HG02610 (cell line): ENCODE measurements at regions not wholly inside any gene's neighbourhood (a gene's known extent, or its start where the extent isn't known, plus 50 kb on each side); places are given as distances from the start of the nearest gene placed in this dataset.

Source experiments
- ATAC-seq: cut with Tn5 transposase; IDR thresholded peaks from one replicate; pipeline ENCODE4 v1.9.1; 2021; ENCODE audit warnings: mild to moderate bottlenecking, moderate library complexity; ENCODE audit not compliant: unreplicated experiment

DNA sequence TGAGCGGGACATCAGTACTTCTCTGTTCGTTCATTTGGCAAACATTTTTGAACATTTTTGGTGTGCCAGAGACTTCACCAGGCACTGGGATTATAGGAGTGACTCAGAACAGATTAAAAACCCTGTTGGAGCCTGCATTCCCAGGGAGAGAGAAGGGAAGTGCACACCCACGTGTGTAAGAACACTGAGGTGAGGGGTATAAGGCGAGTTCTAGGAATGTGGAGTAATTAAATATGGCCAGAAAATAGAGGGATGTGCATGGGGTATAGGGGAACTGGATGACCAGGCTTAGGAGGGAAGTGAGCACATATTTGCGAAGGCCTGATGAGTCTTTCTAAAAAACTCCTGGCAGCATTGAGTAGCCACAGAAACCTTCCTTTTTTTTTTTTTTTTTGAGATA is 401.2 kb upstream of the C2CD4B start:
- ATAC-seq = no peak

DNA sequence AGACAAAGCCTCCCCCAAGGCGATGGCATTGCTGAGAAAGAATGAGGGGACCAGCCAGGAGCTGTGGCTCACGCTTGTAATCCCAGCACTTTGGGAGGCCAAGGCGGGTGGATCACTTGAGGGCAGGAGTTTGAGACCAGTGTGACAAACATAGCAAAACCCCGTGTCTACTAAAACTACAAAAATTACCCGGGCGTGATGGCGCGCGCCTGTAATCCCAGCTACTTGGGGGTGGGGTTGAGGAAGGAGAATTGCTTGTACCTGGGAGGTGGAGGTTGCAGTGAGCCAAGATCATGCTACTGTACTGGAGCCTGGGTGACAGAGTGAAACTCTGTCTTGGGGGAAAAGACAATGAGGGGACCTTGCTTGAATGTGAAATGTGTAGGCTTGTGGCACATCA is 402.4 kb upstream of the C2CD4B start:
- no peak for ATAC-seq

DNA sequence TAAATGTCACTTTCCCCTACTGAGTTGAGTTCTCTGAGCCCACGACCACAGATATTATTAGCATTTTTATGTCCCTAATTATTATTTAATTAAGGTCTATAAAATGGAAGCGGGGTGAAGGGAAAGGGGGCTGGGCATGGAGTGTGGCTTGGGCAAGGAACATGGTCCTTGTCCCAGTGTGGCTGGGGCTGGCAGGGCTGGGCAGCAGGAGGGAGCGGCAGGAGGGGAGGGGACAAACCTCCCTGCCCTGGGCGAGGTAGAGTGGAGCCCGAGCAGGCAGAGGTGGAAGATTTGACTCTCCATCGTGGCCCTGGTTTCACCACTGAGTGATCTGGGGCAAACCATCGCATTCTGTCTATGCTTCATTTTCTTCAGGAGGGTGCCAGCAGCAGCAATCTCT is 402.9 kb upstream of the C2CD4B start:
- no peak for ATAC-seq

DNA sequence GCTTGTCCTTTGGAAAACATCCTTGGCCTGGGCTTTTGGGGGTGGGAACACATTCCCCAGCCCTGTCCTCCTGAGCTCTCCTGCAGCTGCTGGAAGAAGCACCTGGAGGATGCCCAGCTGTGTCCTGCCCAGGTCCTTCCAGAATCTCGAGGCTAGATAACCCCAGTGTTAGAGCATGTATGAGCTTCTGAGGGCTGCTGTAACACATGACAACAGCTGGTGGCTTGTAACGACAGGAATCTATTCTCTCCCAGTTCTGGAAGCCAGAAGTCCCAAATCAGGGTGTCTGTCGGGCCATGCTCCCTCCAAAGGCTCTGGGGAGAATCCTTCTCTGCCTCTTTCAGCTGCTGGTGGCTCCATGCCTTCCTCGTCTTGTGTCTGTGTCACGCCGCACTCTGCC is 403.6 kb upstream of the C2CD4B start:
- no peak for ATAC-seq

- ATAC-seq = no peak
Measured at GRCh38 chr15:62569460-62570404, 404.6 kb upstream of the C2CD4B start.

DNA sequence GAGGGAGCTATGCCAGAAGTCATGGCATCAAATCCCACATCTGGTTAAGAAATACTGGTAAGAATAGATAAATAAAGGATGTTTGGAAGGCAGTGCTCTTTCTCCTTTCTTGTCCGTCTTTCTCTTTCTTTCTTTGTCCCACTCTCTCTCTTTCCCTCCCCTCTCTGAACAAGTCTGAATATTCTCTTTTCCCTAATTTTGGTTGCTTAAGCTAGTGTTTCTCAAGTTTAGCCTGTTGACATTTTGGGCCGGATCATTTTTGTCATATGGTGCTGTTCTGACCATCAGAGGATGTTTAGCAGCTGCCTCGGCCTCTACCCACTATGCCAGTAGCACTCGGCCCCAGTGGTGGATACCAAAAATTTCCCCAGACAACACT is 405.3 kb upstream of the C2CD4B start:
- no peak for ATAC-seq

DNA sequence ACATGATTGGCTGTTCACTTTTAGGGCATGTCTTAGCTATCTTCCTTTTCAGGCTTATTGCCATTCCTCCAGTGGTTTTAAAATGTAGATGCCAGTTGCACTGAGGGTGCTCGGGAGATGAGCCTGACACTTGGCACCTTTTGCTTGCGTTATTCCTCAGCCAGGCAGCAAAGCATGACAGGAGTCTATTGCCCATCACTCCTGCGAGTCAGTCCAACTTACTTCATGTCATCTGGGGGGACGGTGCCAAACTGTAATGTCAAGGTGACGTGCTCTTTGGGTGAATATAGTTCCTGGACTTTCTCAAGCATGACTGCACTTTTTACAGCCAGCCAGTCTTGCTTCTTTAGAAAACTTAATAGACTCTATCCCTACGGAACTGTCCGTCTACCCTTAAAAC is 406.0 kb upstream of the C2CD4B start:
- no peak for ATAC-seq

GRCh38 chr15:62572797-62573196 is 407.7 kb upstream of the C2CD4B start:
- ATAC-seq = no peak

GRCh38 chr15:62573876-62574275 is 408.8 kb upstream of the C2CD4B start:
- ATAC-seq = no peak

DNA sequence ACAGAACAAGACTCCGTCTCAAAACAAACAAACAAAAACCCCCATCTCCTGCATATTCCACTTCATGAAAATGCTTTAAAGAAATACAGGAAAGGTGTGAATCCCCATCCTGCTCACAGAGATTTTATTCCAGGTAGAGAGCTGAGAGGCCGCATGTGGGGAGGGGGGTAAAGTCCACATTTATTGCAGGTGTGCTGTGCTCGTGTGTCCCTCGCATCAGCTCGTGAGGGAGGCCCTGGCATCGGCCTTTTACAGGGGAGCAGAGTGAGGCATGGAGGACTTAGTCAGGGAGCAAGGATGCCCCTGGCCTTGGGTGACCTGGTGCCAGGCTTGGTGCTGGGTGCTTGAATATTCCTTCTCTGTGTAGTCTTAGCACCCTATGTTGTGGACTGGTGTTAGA is 413.5 kb upstream of the C2CD4B start:
- ATAC-seq = no peak

GRCh38 chr15:62578960-62579359 is 413.9 kb upstream of the C2CD4B start:
- ATAC-seq = no peak

DNA sequence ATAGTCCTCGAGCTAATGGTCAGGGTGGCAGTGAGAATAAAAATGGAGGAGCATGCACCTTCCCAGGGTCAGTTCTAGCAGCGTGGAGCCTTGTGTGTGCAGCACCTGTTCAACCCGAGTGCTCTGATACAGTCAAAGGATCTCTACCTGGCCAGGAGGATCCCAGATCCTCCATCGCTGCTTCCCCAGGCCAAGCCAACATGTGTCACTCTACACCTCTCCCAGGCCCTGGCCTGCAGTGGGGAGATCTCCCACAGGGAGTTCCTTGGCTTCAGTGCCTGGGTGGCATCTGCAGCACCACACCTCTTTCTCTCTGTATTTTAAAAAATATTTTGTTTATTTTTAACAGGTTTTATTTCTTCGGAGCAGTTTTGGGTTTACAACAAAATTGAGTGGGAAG is 414.8 kb upstream of the C2CD4B start:
- ATAC-seq = no peak

DNA sequence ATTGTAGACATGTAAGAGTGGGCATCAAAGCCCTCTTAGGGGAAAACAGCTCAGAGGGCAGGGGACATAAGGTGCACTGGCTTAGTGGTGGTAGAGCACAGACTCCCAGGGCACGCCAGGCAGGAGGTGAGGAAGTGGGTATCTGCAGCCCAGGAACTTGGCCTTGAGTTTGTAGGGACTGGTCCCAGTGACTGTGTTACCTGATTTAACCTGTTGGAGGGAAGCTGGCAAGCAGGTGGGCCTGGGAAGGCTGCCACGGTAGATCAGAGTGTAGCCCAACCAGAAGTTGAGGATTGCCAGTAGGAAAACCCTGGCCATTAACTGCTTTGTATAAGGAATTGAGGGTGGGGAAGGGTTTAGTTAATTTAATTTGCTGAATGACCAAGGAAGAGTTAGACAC is 417.5 kb upstream of the C2CD4B start:
- no peak for ATAC-seq

DNA sequence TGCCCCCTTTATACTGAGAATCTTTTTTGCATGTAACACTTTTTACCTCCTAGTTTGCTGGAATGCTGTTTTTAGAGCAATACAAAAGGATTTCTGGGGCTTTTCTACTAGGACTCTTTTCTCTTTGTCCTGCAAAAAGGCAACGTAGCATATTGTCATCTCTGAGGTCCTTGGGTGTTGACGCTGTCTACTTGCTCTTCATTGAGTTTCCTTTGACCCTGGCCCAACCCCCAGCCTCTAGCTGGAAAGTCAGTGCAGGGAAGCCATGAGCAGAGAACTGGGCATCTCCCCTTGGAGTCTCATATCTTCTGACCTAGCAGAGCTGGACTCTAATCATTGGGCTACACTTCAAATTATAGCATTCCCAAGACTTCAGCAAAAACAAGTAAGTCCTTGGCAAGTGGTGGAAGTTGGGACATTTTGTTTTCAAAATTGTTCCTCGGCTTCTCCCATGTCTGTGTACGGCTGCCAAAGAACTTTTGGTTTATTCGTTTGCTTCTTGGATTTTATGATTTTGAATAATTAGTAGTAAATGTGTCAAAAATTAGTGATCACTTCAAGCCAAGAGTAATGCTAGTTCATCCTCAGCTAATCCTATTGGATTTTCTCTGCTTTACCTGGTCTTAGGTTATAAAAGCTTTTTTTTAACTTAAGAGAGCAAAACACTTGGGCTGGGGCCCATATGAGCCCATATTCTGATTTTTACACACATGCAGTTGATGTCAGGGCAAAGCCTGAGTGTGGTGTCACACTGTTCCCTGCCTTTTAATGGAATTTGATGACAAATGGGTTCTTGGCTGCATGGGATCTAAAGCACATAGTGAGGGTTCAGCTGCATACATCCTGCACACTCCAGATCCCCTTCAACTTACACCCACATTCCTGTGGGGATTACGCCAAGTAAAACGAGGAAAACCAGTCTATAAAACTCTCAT is 419.5 kb upstream of the C2CD4B start:
- ATAC-seq = no peak

DNA sequence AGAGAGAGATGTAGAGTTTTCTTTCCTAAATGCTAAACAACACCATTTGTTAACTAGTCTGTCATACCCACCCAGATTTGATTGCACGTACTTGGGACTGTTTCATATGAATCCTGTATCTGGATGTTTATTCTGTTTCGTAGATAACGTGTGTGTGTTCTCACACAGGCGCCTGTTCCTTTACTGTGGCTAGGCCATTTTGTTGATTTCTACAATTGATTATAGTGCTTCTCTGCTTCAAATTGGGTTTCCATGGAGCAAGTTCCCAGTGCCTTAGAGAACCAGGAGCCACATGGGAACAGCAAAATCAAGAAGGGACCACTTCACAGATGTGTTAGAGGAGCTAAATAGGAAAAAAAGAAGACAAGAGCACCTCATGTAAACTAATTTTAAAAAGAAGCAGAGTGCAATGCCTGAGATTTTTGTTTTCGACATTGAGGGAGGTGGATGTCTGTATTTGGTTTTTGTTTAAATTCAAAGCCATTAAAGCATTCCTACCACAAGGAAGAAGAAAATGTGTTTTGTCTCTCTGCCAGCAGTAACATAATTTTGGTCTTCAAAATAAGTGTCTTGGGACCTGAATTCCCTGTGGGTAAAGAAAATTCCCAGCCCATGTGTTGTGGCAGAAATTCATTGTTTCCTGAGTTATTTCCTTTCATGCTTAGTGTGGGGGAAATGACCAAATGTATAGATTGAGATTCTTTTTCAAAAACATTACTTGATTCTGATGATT is 424.0 kb upstream of the C2CD4B start:
- ATAC-seq = no peak

DNA sequence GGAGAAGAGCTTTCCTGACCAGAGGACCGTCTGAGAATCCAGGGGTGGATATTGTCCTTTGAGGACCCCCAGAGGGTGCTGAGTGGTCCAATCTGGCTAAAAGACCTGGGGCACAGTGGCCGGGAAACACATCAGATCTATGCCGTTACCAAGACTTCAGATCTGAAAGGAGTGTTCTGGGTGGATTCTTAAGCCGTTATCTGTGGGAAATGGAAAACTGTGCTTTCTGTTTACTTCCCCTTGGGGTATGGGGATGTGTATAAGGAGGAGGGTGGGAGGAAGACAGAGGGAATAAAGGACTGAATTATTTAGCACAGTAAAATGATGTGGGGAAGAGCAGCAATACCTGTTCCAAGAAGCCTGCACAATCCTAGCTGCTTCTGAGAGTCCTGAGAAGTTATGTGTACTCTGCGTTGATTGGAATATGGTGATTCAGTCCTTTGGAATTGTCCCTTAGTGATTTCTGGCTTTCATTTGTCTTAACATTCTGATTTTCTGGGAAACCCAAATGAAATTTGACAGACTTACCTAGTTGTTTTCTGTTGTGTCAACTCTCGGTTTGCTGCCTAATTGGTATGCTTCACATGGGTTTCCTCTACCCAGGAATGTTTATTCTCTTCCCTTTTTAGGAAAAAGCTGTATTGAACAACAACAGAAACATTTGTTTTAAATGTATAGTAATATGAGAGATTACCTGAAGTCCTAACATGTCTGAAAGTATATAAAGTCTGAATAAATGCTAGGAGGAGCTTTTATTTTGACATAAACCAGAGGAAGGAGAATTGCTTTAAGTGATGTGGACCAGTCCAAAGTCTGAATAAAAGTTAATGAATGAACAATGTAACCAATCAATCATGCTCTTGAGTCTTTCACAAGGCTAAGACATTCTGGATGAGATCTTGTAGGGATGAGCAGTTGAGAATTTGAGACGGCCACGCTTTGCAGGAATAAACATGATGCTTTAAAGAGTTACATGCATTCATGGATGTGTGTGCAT is 427.1 kb upstream of the C2CD4B start:
- ATAC-seq = no peak

- no peak for ATAC-seq
Measured at GRCh38 chr15:62592920-62593319, 427.8 kb upstream of the C2CD4B start.

DNA sequence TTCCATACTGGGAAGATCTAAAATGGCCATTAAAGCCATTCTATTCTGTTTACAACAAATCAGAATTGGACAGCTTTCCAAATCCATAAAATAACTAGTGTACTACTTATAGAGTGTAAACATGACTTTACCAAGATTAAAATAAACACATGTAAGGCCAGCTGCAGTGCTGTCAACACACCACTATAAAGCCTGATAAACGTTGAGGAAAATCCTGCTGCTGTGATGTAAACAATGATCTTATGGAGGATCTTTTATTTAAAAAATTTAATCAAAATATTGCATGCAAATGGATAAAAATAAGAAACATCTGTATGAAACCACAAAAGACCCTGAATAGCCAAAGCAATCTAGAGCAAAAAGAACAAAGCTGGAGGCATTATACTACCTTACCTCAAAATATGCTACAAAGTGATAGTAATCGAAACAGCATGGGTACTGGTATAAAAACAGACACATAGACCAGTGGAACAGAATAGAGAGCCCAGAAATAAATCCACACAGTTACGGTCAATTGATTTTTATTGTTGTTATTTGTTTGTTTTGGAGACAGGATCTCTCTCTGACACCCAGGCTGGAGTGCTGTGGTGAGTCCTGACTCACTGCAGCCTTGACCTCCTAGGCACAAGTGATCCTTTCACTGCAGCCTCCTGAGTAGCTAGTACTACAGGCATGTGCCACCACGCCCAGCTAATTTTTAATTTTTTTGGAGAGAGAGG is 428.8 kb upstream of the C2CD4B start:
- ATAC-seq = no peak

DNA sequence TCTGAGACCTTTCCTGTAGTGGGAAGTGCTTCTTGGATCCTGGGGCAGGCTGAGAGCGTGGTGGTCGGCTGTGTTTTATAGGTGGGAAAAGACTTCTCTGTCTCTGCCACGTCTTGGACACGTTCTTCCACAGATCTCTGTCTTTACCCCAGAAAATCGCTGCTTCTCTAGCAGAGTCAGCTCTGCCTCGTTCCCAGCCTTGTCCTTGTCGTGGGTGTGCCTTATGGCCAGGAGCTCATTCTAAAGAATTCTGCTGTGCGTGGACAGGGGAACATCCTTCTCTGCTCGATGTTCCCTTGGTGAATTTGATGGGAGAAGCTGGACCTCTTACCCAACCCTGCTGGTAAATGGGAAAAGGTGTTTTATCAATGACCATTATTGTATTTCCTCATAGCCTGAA is 433.1 kb upstream of the C2CD4B start:
- no peak for ATAC-seq
